AG08395 (cell line): ENCODE measurements at regions not wholly inside any gene's neighbourhood (a gene's known extent, or its start where the extent isn't known, plus 50 kb on each side); places are given as distances from the start of the nearest gene placed in this dataset.
A peak's percentile ranks its signal among the peaks of the same experiment; 100 is the strongest.
"Not testable (repeated sequence)": the region's sequence is repeated elsewhere in the genome, so short reads cannot be mapped to it uniquely, and the experiment has no call there.

ENCODE experiments used
- DNase-seq: peaks from one replicate; pipeline ENCODE4 v3.0.0; 2012; ENCODE audit warnings: mixed read lengths, low spot score

DNA sequence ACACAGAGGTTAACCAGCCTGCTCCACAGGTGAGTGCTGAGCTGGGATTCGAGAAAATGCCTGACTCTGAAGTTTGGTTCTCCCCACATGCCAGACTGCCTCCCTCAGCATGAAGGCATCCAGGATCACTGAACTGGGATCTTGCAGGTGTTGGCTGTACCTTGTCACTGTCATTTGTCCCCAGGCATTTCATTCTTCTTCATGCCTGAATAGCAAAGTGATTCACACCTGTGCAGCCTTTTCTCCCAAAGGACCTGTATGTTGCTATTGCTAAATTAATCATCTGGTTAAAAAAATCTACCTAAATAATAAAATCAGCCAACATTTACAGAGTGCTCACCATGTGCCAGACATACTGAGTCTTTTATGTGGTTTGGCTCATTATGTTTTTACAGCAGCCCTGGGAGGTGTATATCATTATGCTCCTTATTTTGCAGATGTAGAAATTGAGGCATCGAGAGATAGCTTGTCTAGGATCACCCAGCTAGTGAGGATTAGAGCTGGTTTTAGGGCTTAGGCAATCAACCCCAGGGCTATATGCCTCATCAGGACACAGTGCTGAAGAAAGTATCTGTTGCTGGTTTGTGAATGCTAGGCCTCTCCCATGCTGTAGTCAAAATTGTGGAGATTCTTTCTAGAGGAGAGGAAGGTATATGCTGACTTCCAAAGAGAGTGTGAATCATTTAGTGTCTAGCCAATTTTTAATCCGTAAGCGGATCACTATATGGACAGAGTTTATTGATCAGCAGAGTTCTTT is 204.4 kb downstream of the HIPK3 start:
- no peak for DNase-seq

DNA sequence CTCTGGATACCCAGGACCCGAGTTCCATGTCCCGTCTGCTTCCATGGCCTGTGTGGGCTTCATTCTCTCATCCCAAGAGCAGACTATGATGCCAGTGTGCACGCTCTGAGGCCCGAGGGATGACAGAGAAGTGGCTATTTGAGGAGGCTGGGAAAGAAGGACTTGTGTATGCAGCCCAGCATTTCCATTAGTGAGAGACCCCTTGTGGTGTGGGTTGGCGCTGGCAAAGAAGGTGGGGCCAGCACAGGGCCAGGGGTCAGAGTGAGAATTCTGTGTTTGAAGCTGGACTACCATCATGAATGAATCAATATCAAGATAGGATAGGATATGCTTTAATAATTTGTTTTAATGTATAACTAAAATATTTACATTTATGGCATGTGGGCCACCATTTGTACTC is 200.8 kb downstream of the HIPK3 start:
- no peak for DNase-seq

DNA sequence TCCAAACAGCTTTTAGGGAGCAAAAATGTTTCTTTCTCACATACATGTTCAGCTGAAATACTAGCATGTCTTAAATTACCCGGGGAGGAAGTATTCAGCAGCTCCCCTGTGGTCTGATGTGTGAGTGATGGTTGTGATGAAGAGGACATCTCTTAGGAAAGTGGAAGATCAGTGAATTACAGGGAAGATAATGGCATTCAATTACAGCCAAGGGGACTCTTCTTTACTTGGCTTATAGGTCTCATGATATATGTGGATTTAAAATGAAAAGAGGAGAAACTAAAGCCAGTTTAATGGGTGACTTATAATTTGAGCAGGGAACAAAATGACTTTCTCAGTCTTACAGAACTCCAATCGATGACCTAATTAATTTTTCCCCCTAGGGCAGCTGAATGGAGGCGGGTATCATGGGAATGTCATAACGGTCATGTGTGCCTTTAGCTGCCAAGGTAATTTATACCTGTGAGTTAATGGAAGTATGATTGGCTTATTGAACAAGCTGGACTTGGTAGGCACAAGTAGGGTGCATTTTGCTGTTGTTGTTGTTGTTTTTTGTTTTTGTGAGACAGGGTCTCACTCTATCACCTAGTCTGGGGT is 198.8 kb downstream of the HIPK3 start:
- DNase-seq: no peak

DNA sequence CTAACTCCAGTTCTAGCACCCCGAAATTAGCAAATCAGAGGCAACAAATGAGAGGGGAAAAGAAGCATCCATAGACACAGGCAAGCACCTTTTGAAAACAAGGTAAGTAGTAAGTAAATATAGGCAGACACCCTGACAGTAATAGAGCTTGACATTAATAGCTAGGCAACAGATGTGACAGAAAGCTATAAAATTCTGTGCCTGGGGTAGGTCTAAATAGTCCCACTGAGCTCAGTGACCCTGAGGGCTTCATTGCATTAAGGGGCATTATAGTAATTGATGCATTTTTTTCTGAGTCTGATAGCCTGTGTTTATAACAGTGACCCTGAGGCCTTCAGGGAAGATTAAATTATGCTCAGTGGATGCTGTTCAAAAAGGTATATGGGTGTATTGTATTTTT is 197.1 kb downstream of the HIPK3 start:
- no peak for DNase-seq

DNA sequence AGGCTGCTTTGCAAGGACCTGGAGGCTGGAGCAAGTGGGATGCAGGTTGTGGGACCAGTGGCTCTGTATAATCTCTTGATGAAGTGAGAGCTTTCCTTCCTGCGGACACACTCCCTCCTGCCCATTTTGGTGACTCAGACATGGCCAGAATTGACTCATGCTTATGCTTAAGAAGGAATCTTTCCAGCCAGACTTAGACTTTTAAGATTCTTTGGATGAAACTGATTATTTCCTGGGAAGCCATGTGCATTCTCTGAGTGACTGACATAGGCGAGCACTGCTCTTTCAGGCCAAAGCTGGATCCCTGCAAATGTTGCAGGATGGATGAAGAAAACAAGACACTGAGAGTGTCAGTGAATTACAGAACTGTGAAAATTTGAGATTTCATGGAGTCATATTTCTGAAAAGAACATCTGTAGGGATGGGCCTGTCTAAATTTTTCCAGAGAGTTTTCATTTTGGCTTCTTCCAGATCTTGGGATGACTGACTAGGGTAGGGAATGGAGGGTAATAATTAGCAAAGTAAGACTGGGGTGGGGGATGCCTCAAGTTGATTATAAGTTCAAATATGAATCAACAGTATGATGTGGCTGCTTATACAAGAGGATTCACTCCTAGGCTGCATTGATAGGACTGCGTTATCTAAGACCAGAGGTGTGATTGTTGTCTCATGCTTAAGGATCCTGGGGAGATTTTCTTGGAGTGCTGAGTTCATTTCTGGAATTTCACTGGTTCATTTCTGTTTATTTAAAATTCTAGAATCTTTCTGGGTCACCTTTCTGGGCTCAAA is 195.8 kb downstream of the HIPK3 start:
- DNase-seq: peak; percentile 86

DNA sequence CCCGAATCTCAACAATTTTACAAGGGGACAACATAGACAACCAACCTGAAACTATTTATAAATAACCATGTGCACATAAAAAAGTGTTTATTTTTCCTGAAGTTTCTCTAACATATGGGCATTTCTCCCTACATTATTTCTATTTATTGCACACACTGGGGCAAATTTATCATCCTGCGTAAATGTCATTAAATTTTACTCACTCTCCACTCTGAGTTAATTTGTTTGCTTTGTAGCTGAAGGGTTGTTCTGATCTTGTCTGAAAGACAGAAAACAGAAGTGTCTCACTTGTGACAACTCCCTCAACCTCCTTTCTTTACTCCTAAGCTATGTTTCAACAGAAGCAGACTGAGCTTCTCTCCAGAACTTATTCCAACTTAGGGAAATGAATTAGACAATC is 194.2 kb downstream of the HIPK3 start:
- DNase-seq: no peak

DNA sequence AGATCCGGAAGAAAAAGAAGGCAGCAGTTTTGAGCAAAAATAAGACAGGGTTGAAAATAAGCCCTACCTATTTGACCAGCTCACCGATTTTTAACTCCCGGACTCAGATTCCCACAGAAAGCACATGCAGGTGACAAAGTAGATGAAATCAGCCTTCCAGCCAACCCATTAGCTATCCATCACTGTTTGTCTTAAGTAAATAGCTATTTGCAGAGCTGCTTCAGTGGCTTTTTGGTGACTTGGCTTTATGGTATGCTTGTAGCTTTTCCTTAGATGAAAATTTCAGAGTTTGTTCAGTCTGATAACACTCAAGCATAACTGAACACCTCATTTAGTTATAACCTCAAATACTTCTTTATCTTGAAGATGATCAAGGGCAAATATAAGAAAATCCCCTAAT is 192.6 kb downstream of the HIPK3 start:
- peak; percentile 27 for DNase-seq

DNA sequence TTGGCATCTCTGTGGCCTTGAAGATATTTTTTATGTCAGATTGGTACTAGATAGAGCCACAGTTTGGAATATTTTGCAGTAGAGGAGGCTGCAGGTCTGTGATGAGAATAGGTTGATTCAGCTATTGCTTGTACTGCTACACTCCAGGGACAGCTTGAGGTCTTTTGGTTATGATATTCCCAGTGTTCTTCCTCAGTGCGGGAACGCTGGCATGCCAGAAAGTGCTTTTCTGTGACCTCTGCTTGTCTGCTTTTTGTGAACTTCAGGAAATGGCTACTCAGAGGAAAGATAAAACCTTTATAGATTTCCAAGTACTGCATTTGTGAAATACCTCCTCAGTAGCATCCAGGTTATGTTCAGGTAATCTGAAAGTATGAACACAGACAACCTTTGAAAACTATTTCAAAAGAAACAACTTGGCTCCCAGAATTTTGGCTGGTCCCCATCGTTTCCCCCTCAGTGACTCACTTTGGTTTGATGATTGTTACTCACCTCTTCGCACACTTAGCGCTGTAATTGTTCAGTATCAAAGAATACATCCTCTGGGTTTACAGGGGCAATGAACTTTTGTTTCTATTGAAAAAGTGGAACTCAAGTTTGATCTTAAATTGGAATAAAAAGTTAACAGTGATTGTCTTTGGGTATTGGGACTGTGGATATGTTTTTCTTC is 191.4 kb downstream of the HIPK3 start:
- DNase-seq: no peak

DNA sequence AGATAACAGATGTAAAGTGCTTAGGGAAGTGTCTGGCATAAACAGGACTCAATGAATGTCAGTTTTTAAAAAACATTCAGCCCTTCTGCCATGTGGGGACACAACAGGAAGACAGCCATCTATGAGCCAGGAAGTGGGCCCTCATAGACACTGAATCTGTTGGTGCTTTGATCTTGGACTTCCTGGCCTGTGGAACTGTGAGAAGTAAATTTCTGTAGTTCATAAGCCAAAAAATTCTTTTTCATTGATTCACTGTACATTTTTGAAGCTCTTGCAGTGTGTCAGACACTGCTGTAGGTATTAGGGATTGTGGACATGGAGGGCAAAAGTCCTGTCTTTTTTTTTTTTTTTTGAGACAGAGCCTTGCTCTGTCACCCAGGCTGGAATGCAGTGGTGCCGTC is 188.6 kb downstream of the HIPK3 start:
- peak; percentile 57 for DNase-seq

DNA sequence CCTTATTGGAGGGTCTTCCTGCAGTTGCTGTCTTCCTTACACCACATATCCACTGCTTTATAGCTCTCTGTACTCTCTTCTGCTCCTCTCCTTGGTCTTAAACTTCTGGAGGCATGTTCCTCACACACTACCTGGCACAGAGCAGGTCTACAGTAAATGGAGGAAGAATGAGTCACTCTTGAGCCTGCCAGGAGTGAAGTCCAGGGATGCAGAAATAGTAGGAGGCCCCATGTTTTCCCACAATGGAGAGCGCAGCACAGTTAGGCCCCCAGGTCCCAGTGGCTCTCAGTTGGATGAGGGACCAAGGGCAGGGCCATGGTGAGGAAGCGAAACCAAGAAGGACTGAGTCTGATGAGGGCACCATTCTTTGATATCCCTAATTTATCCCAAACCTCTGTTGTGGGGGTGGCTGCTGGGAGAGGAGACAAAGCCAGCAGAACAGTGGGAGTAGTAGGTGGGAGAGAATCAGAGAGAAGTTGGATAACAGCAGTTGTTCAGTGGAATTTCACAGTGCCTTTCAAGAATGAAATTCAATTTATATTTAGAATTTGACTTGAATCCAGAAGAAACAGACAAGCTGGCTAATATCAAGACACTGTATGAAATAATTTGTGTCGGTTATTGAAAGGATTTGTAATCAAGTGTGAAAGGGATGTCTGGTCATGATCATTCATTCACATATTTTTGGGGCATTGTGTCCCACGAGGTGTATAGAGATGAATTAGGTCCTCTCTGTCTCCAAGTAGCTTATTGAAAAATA is 187.8 kb downstream of the HIPK3 start:
- DNase-seq: no peak

DNA sequence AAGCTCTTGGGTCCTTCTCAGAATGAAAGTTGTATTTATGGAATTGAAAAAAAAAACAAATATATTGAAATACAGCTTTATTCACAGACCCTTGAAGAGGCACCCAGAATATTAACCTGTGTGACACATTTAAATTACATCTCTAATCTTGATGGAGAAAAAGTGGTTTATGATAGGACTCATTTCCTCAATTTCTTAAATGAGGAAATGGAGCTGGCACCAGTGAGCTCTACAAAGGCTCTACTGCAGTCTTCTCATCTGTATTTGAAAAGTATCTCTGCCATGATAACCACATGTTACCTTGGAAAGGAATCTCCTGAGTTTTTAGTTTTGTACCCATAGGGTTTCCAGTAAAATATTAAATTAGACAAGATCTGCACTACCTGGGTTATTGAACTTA is 186.5 kb downstream of the HIPK3 start:
- DNase-seq: no peak

DNA sequence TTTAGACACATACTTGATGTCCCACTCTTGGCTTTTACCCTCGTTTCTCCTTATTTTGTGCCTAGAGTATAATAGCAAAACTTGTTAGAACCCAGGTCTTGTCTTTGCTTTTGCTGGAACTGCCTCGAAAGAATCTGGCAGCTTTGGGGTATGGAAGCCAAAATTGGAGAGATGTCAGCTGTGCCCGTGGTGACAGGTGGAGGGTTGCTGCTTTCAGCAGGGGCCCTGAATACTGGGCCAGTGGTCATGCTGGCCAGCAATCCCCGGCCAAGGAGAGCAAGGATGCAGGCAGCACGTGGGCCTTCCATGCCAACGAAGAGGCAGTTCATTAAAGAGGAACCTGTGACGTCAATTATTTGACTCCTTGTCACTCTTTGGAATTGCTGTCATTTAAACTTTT is 181.1 kb downstream of the HIPK3 start:
- DNase-seq: no peak

DNA sequence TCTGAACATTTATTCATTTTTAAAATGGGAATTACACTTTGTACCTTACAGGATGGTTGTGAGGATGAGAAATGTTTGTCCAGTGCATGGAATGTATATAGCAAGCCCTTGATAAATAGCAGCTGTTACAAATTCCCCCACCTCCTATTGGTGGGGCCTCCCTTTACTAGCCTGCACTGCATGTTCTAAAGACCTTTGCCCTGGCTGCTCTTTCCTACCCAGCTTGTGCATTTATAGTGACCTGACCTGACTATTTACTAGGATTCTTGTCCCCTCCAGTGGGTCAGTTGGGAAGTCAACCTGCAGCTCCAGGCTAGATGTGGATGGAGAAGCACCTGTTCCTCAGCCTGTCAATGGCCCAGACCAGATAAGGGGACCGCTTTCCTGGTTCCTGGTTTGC is 180.3 kb downstream of the HIPK3 start:
- no peak for DNase-seq

DNA sequence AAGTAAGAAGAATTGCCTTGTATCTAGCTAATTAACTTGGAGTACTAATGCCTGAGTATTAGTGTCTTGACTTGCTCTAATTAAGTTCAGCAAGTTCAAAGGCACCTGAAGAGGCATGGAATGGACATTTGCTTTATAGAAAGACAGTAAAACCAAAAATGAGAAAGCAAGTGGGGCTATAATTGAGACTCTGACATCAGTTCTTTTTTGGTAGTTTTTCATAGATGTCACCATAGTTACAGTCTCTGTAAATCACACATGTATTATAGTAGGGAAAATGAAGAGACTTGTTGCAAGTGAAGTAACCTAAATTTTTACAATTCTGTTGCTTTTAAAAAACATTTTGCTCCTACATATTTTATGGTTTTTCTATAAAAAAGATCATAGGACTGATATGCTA is 178.0 kb downstream of the HIPK3 start:
- no peak for DNase-seq

DNA sequence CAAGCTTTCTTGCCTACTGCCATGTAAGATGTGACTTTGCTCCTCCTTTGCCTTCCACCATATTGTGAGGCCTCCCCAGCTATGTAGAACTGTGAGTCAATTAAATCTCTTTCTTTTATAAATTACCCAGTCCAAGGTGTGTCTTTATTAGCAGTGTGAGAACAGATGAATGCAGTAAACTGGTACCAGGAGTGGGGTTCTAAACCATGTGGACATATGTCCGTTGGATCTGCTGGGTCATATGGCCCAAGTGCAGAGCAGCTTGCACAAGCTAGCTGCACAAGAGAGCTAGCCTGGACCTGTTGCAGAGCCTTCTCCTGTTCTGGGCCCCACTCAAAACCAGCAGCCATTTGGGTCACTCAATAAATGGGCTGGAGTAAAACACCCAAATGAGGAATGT is 177.1 kb downstream of the HIPK3 start:
- DNase-seq: no peak

DNA sequence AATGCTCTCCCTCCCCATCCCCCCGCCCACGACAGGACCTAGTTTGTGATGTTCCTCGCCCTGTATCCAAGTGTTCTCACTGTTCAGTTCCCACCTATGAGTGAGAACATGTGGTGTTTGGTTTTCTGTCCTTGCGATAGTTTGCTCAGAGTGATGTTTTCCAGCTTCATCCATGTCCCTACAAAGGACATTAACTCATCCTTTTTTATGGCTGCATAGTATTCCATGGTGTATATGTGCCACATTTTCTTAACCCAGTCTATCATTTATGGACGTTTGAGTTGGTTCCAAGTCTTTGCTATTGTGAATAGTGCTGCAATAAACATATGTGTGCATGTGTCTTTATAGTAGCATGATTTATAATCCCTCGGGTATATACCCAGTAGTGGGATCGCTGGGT is 171.3 kb downstream of the HIPK3 start:
- DNase-seq: not testable (repeated sequence)

DNA sequence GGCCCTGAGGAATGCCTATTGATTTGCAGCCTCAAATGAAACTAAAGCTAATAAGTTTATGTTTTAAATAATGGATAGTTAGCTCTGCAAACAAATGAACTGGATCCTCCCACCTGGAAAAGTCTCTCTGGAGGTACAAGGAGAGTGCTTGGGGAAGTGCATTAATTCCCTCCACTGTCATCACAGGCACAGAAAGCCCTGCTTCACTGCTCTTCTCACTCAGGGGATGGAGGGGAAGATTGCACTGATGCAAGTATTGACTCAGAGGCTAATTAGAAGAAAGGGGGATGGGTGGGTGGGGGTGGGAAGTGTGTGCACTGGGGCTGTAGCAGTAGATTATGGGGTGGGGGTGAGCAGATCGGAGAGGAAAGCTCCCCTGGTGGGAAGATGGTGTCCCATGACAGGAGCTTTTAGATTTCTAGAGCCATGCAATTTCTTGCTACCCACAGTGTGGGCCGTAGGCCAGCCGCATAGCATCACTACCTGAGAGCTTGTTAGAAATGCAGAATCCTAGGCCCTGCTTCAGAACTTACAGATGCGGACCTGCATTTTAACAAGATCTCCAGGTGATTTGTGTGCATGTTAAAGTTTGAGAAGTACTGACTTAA is 163.9 kb downstream of the HIPK3 start:
- no peak for DNase-seq

DNA sequence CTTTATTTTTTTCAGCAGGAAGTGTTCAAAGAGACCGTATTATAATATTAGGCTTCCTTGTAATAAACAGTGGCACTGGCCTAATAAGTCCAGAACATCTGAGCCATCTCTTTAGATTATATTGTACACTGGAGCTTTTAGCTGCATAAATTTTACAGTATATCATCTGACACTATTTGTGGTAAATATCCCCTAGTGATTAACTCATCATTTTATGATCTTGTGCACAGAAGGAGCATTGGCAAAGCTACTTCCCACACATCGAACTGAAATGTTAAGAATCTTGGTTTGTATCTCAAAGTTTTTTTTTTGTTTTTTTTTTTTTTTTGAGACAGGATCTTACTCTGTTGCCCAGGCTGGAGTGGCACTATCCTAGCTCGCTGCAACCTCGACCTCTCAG is 162.7 kb downstream of the HIPK3 start:
- DNase-seq: no peak

DNA sequence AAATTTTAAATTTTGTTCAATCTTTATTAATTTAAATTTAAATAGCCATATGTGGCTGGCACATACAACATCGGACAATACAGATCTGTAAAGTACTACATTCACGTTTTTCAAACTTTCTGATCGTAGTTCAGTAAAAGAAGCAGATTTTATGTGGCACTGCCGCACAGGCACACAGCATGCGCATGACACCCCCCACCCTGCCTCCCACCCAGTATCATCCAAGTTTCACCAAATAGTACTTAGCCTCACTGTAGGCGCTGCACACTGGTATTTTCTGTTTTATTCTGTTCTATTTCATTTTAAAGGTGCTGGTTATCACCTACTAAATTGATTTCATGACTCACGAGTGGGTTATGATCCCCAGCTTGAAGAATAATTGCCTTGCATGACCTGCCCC is 159.9 kb downstream of the HIPK3 start:
- DNase-seq: no peak

DNA sequence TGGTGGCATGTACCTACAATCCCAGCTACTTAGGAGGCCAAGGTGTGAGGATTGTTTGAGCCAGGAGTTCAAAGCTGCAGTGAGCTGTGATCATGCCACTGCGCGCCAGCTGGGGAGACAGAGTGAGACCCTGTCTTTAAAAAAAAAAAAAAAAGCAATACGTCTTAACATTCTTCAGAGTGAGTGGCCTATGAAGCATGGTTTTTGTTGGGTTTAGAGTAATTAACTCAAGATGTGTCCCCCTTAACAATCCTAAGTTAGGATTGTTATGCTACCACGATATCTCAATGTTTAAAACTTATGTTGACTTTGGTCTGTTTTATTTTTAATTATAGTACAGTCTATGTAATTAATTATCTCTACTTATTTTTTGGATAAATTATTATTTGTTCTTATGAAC is 156.1 kb downstream of the HIPK3 start:
- DNase-seq: peak; percentile 19

DNA sequence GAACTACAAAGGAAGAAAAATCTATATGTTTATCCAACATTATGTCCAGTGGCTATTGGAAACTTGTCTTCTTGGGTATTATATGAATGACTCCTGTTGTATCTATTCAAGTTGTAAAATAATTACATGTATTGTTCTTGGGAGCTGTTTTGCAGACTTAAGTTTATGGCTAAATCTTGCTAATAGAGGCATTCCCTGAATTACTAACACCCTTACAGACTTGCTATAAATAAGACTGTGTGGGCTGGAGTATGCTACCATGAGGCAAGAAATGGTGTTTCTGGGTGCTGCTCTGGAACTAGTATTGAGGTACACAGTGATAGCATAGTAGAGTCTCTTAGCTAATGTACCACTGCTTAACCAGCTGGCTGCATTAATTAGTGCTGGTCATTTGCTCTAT is 155.1 kb downstream of the HIPK3 start:
- no peak for DNase-seq

DNA sequence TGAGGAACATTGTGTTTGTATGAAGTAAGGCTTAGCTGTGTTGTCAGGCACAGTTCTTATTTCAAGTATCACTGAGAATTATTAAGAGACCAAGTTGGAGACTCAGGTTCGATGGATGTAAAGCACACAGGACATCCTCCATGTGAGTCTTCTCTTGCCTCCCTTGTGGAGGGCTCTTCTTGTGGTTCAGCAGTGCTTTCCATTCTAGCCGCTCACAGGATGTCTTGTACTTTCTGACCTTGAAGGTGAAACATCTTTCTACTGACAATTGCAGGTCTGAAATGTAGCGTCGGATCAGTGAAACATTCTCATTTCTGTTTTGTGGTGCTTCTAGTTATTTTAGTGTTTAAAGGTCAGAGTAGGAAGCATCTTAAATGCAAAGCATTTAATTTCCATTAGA is 154.6 kb downstream of the HIPK3 start:
- no peak for DNase-seq
